Pulmonary artery endothelial cell (primary cell): ENCODE measurements at regions not wholly inside any gene's neighbourhood (a gene's known extent, or its start where the extent isn't known, plus 50 kb on each side); places are given as distances from the start of the nearest gene placed in this dataset.

Source experiments
- DNase-seq: peaks from one replicate; pipeline ENCODE4 v3.0.0-alpha.2; 2011; ENCODE audit warnings: low read depth, low spot score

DNA sequence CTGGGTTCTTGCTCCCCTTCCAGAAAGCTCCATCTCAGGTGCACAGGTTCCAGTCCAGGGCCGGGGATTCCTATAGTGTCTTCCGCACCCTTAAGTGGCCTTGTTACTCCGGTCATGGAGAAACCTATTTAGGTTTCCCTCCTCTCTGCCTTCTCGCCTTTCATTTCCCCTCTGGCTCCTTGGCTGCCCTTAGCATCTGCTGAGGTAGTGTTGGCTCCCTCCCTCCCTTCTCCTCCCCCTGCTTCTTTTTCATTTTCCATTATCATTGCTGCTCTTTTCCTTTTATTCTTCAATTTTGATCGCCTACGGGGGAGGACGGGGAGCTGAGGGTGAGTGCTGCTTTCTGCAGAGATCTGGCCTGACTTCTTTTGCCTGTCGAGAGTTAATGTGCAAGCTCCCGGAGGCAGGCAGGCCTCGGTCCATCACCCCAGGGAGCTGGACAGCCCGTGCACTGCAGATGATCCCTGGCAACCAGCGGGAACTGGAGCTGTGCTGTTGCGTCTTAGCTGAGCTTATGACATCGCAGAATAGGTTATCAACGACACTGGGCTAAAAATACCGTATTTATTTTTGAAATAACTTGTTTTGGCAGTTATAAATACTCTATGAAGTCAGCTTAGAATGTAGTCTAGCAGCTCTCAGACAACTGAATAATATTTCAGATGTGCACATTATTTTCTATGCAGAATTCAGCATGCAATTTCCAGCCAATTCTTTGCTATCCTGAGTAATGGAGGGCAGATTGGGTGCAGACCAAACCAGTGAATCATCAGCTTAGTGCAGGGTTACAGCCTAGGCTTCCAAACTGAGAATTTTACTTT, 141.9 kb downstream of the SLC4A3 start:
- no peak for DNase-seq

DNA sequence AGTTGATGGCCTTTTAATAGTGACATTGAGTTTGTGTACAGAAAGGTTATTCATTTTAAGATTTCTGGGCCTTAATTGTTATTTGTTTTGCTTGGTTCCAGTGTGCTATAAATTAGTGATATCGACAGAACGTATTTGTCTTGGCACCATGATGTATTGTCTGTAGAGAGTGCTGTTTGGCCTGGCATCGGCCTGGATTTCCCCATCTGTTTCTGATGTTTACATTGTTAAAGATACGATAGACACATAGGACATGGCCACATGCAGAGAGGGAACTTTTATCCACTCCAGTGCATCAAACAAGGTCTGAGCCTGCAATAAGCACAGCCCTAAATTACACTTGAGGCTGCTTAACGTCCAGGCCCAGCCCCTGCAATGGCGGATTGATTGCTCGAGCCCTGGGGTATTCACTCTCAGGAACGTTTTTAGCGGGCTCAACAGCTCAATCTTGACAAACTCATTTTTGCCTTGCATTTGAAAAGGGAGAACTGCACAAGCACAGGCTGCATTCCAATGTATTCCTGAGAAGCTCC, 144.7 kb downstream of the SLC4A3 start:
- no peak for DNase-seq

DNA sequence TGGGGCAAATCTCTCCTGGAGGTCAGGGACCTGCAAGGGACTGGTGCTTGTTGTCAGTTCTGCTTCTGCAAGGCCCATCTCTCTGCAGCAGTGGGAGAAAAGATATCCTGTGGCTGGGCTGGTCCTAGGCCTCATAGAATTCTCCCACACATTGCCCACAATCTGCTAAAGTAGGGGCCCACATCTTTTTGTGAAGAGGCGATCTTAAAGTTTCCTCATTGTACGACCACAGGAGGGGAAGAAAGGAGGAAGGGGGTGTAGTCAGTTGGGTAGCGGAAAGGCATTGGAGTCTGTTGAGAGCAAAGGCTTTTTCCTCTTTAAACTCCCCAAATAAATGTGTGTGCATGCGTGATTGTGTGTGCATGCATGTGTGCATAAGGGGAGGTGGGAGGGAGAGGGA, 145.3 kb downstream of the SLC4A3 start:
- DNase-seq = no peak

DNA sequence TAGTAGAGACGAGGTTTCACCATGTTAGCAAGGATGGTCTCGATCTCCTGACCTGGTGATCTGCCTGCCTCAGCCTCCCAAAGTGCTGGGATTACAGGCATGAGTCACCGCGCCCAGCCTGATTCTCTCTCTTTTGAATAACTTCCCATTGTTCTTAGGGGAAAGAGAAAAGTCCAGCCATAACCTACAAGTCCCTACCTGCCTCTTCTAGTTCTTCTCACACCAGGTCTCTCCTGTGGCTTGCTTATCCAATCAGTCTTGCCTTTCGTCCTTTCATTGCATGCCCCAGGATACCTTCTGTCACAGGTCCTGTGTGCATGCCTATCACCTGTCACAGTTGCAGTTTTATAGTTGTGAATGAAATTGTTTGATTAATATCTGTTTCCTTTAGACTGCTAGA, 148.1 kb downstream of the SLC4A3 start:
- no peak for DNase-seq

DNA sequence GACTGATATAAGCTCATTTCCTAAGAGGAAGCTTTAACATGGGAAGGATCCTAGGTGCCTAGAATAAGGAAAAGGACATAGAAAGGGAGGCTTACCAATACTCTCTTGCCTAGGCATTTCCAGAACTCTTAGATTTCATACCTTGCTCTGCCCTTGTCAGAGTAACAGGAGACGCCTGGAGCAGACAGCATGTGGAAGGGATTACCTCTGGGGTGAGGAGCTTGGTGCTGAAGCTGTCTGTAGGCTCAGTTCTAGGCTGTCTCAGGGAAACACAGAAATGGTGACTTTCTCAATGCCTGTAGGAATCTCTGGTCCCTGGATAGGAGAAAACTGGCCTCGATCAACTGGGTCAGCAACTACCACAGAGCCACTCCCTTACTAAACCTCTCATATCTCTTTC, 150.0 kb downstream of the SLC4A3 start:
- no peak for DNase-seq

DNA sequence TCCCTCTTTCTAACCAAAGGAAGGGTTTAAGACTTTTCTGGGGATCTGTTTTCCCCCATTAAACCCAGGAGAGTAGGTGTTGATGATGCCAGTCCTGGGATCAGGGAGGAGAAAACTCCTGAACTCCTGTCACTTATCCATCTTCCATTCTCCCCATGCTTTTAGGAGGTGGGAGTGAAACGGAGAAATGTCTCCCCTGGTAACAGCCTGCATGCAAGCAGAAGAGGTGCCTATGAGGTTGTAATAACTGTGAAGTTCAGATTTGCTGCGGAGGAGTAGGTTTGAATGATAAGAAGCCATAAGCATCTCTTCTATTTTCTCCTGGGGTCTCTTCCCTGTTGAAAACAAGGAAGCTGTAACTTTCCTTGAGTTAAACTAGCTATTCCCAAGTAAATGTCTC, 150.8 kb downstream of the SLC4A3 start:
- no peak for DNase-seq

DNA sequence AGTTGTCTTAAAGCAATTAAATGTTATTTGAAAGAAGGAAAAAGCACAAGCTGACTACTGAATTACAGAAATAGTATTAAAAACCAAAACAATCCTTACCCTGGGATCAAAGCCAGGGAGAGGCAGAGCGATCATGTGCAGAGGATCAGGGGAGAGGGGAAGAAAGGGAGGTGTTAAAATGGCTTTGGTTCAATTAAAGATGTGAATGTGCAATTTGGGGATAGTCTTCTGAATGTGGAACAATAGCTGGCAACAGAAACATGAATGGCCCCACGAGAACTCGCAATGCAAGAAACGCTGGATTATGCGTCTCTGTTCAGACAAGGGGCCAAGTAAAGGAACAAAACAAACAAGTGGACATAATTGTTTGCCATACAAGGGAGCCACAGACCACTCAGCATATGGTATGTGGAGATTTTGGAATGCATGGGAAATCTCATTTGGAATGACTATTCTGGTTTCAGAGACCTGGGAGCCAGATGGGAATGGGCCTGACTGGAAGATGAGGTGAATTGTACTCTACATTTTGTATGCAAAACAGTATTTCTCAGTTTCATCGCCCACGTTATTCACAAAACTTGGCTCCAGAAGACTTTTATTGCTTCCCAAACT, 155.4 kb downstream of the SLC4A3 start:
- DNase-seq = no peak

DNA sequence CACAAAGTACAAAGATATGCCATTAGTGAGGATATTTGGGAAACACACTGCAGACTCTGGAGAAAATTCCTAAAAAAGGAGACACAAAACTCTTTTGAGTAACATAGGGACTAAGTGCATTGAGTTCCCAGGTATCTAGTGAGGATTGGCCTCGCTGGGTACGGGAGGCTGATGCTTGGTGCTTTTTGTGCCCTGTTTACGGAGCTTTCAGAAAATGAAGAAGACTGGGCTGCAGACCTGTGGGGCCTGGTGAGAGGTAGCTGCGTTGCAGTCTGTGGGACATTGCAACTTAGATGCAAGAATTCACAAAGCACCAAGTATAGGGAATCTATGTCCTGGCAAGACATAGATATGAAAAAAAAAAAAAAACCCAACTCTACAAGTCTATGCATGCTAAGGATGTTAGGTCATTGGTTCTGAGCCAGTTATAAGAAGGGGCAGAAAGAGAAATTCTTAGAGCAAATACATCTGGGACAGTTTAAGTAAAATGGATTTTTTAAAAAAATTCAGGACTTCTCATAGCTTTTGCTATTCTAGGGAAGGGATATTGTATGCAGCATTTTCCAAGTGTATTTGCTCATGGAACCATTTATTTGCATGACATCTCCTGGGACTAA, 156.0 kb downstream of the SLC4A3 start:
- DNase-seq = no peak

DNA sequence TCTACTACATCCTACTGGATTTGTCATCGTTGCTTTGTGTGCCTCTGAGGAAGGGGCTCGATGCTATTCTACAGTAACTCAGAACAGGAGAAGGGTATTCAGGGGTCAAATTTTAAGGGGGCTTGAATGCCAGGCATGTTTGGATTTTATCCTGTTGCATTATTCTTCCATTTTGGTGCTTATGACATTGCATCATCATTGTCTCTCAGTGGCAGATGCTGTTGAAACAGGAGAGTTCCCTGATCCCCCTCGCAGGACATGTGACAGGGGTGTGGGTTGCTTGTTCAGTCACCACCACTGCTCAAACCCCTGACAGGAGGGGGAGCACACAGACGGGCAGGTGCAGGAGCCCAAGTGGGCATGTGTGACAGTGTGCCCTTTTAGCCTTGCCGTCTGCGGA, 156.7 kb downstream of the SLC4A3 start:
- DNase-seq = no peak

DNA sequence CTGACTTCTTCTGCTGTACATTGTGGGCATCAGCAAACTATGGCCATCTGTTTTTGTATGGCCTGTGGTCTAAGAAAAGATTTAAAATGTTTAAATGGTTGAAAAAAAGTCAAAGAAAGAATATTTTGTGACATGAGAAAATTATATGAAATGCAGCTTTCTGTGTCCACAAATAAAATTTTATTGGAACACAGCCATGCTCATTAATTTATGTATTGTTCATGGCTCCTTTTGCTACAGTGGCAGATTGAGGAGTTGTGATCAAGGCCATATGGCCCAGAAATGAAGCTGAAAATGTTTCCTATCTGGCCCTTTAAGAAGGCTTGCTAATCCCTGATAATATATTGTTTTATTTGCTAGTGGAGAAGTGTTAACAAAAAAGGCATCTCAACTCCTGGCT, 162.0 kb downstream of the SLC4A3 start:
- DNase-seq = no peak

DNA sequence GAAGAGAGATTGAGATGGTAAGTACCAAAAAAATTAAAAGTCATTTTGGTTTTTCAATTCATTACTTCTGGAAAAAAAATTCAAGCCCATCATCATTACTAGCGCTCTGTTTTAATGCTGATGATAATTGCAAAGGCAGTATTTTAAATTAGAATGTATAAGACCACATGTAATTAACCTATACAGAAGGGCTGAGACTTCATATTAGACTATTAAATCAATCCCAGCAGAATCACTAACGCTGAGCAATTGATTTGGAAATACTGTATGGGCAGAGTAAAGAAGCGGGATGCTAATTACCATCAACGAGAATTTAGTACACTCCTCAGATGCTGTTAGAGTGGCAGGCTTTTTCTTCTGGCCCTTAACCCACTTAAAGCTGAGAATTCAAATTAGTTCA, 165.0 kb downstream of the SLC4A3 start:
- no peak for DNase-seq

DNA sequence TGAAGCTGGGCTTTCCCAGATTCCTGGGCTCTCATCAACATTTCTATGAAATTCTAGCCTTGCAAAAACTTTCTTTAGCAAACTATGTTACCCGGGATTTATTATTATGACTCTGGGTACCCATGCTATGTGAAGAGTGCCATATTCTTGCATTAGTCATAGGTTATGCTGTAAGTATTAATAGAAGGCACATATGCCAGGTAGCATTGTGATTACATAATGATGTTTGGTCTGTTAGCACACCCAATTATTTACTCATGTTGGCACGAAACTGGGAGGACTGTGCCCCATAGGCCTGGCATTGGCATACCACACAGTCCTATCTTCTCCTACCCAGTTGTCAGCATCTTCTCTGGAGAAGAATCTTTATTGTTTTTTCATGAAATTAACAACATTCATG, 171.0 kb downstream of the SLC4A3 start:
- DNase-seq = no peak

DNA sequence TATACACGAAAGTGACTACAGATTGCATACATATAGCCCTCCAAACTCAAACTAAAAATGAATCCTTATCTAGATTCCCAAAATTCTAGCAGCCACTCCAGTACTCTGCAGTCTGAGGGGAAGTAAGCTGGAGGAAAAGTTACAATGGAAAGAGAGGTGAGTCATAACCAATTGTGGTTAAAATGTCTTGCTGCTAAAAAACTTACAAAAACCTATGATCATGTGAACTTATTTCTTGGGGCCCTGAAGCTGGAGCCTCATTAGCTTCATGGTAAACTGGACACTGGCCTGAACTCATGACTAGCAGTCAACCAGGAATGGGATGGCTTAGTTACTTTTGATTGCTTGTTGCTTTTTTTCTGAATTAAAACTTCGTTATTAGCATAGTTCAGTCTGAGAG, 175.9 kb downstream of the SLC4A3 start:
- no peak for DNase-seq

DNA sequence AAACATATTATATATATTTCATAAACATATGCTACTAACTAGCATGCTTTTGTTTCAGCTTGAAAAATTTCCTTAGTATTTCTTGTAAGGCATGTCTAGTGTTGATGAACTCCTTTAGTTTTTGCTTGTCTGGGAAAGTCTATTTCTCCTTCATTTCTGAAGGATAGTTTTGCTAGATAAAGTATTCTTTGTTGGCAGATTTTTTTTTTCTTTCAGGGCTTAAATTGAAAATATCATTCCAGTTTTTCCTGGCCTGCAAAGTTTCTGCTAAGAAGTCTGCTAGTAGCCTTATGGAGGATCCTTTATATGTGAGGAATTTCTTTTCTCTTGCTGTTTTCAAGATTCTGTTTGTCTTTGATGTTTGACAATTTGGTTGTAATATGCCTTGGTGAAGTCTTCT, 183.5 kb downstream of the SLC4A3 start:
- DNase-seq = no peak

DNA sequence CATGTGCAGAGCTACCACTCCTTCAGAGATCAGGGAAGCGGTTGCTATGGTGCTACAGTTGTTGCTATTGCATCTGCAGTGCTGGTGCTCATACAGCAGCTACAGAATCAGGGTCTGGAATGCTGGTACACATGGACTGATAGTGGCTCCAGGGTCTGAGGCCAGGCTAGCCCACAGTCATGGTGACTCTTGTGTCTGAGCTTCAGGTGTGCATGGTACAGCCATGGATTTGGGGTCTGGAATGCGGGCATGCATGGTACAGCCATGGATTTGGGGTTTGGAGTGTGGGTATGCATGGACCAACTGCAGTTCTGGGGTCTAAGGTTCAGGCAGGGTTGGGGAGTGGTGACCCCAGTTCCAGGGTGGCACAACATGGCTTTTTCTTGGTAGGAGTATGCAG, 185.2 kb downstream of the SLC4A3 start:
- DNase-seq = no peak

DNA sequence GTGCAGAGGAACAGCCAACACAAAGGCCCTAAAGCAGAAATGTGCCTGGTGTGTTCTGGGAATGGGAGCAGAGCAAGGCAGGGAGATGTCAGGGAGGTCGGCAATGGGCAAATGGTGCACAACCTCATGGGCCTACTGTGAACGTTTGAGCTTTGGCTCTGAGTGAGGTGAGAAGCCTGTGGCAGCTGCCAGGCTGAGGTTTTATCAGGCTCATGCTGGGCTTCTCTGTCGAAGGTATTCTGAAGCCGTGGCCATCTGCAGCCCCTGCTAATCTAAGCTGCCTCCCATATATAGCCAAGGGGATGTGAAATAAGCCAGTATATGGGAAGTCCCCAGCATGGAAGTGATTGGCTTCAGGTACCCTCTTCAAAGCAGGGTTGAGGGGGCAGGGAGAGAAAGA, 193.3 kb downstream of the SLC4A3 start:
- DNase-seq = no peak

DNA sequence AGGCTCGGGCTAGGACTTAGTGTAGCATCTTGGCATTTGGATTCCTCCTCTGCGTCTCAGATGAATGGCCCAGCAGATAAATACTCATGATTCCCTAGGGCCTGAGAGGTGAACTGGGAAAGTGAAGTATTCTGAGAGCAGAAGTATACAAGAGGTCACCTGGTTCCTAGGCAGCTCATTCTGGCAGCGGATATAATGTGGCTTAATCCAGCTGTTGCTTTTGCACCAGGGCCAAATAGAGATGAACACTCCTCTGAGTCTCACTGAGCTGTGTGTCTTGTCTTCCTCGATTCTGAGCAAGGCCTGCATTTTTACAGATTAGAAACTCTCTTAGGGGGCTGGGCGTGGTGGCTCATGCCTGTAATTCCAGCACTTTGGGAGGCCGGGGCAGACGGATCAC, 196.1 kb downstream of the SLC4A3 start:
- no peak for DNase-seq

DNA sequence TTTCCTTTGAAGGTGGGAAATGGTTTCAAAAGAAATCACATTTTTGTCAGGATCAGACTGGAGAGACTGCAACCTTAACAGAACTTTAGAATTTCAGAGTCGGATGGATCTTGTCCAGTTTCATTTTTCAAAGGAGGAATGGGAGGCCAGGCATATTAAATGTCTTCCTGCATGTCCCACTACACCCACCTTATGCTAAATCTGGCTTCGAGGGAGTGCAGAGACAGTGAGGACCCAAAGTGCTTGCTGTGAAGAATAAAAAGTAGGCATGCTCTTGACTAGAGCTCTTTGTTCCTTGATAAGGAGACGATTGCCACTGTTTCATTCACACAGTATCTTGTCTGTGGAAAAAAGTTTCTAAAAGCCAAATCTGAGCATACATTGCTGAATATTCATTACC, 197.6 kb downstream of the SLC4A3 start:
- DNase-seq = no peak

DNA sequence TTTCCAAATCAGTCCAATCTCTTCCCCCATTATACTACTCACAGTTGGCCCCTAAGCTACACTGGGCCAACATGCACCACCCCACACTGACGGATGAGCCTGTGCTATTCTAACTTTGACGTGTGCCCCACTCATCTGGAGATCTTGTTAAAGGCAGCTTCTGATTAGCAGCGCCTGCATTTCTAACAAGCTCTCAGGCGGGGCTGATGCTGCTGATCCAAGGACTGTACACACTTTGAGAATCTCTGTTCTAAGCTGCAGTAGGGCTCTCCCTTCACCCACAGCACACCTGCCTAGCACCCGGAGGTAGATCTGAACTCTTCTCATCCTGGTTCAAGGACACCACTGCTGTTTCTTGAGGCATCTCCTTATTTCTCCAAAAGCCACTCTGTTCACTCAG, 200.7 kb downstream of the SLC4A3 start:
- no peak for DNase-seq

DNA sequence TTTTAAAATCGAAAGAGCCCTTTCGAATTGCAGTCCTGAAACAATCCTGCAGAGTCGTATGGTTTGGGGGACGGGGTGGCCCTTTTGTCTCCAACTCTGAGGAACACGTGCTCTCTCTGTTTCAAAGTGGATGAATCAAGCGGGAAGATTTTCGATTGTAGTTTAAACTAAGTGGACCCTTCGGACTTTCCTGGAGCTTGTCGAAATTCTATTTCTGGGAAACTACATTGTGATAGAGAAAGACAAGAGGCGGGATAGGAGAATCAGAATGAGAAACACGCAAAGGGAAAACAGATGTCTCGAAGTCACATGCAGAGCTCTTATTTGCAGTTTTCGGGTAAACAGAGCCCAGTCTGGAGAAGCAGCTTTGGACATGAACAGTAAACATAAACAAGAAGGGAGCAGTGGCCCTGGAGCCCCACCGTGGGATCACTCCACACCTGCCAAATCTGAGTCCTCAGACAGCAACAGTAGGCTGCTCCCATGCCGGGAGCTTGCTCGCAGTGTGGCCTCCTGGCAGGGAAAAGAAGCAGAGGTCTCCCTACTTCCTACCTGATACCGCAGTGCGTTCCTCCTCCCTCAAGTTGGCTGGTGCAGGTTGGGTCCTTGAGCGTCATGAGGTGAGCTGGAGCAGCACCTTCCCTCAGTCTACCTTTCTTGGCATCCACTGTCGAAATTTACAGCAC, 202.4 kb downstream of the SLC4A3 start:
- DNase-seq = no peak

DNA sequence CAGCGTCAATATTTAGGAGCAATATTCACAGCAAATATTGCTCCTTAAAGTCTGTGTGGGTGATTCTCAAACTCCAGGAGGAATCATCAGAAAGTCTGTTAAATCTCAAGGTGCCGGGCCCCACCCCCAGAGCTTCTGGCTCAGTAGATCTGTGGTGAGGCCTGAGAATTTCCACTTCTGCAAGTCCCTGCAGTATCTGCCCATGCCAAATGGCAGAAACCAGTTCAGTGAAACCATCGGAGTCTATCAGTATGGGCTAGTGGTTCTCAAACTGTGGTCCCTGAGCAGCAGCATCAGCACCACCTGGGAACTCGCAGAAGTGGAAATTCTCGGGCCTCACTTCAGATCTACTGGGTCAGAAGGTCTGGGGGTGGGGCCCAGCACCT, 202.9 kb downstream of the SLC4A3 start:
- no peak for DNase-seq

DNA sequence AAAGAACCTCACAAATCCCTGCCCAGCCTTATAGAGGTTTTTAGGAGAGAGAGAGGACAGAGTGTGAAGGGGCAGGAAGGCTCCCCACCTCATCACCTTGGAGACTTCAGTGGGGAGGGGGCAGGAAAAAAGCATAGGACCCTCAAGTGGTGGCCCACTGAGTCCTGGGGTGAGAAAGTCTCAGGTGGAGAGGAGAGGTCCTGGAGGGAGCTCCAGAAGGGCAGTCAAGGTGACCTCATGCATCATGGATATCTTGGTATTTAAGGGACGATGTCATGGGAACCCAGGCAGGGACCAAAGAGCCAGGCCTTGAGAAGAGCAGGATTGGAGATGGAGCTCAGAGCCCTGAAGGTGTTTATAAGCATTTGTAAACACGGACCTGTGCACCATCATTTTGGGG, 204.5 kb downstream of the SLC4A3 start:
- no peak for DNase-seq
